Vagina (tissue), 2 donors: ENCODE measurements at regions not wholly inside any gene's neighbourhood (a gene's known extent, or its start where the extent isn't known, plus 50 kb on each side); places are given as distances from the start of the nearest gene placed in this dataset.

ENCODE experiments used
- DNase-seq, 2 donors: peaks; one replicate each; pipeline ENCODE4 v3.0.0-alpha.2; 2017; ENCODE audit errors: extremely low spot score in 2 of 2
- H3K27ac ChIP-seq: fragments of 200-600 bp; sonication (generic); one replicate; pipeline ENCODE4 v1.5.1; 2019
- H3K27me3 ChIP-seq: fragments of 200-600 bp; sonication (generic); one replicate; pipeline ENCODE4 v1.5.1; 2019
- H3K36me3 ChIP-seq, 2 donors: fragments of 200-600 bp; sonication (generic); one replicate each; pipeline ENCODE4 v1.5.1; 2017 to 2019
- H3K4me1 ChIP-seq: fragments of 200-600 bp; sonication (generic); one replicate; pipeline ENCODE4 v1.5.1; 2019
- H3K4me3 ChIP-seq, 2 donors: fragments of 200-600 bp; sonication (generic); 1 replicate in 1 of 2; 2 replicates in 1 of 2; pipeline ENCODE4 v1.5.1; 2016 to 2019
- H3K9me3 ChIP-seq: fragments of 200-600 bp; sonication (generic); one replicate; pipeline ENCODE4 v1.5.1; 2019
- POLR2A ChIP-seq, 2 donors: fragments of 450-650 bp; IDR thresholded peaks; one replicate each; pipeline ENCODE4 v1.6.1; 2017; ENCODE audit warnings: antibody characterized with exemption in 2 of 2, mild to moderate bottlenecking in 2 of 2, moderate library complexity in 2 of 2
- POLR2AphosphoS5 ChIP-seq, 2 donors: sonication (generic); formaldehyde crosslinking; IDR thresholded peaks; one replicate each; pipeline ENCODE4 v1.9.0; 2017; ENCODE audit warnings: antibody characterized with exemption in 2 of 2, mild to moderate bottlenecking in 2 of 2, low read depth in 1 of 2; ENCODE audit not compliant: insufficient read depth in 1 of 2
- intact Hi-C: fragments of 100-400 bp; cut with DNase I; formaldehyde crosslinking; loops from one replicate; pipeline ENCODE4 v1.15.1; 2023
- TF ChIP-seq, protein P1 (sequence below), 3 experiments: fragments of 450-650 bp in 2 of 3; fragments of 200-600 bp in 1 of 3; sonication (generic) in 1 of 3; IDR thresholded peaks; one replicate each; pipeline ENCODE4 v1.5.1; 2017 to 2019; ENCODE audit warnings: antibody characterized with exemption in 3 of 3, mild to moderate bottlenecking in 2 of 3, moderate library complexity in 2 of 3

- DNase-seq = no peak
- Histone ChIP-seq H3K27me3 (no peaks in the 10 kb centered on the region), H3K36me3 (no peaks in the 10 kb centered on the region), H3K4me1 (peaks cover 17% of the 10 kb centered on the region), H3K4me3 (no peak overlapping the region), H3K27ac (no peak overlapping the region), H3K9me3 (no peaks in the 10 kb centered on the region)
- intact Hi-C loops = no loop called here
- TF ChIP-seq POLR2A (IDR thresholded peaks at IDR 0.05) (no peak), POLR2AphosphoS5 (IDR thresholded peaks at IDR 0.05; ENCODE audit: insufficient read depth in 1 of 2, low read depth in 1 of 2) (no peak)
- TF ChIP-seq, protein P1, sequence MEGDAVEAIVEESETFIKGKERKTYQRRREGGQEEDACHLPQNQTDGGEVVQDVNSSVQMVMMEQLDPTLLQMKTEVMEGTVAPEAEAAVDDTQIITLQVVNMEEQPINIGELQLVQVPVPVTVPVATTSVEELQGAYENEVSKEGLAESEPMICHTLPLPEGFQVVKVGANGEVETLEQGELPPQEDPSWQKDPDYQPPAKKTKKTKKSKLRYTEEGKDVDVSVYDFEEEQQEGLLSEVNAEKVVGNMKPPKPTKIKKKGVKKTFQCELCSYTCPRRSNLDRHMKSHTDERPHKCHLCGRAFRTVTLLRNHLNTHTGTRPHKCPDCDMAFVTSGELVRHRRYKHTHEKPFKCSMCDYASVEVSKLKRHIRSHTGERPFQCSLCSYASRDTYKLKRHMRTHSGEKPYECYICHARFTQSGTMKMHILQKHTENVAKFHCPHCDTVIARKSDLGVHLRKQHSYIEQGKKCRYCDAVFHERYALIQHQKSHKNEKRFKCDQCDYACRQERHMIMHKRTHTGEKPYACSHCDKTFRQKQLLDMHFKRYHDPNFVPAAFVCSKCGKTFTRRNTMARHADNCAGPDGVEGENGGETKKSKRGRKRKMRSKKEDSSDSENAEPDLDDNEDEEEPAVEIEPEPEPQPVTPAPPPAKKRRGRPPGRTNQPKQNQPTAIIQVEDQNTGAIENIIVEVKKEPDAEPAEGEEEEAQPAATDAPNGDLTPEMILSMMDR (IDR thresholded peaks at IDR 0.05) = no peak
Measured at GRCh38 chr4:55181010-55182005, 55.9 kb upstream of the KDR start.

GRCh38 chr4:55183926-55184599 lies 58.7 kb upstream of the KDR start:
- intact Hi-C loops = no loop called here
- Histone ChIP-seq H3K27ac (no peak overlapping the region), H3K4me3 (no peak overlapping the region), H3K27me3 (no peaks in the 10 kb centered on the region), H3K9me3 (no peaks in the 10 kb centered on the region), H3K36me3 (no peaks in the 10 kb centered on the region), H3K4me1 (peaks cover 17% of the 10 kb centered on the region)
- TF ChIP-seq, protein P1 (IDR thresholded peaks at IDR 0.05) = no peak
- no peak for TF ChIP-seq POLR2A (IDR thresholded peaks at IDR 0.05)
- TF ChIP-seq POLR2AphosphoS5 (IDR thresholded peaks at IDR 0.05; ENCODE audit: insufficient read depth in 1 of 2, low read depth in 1 of 2) = no peak
- DNase-seq = no peak

GRCh38 chr4:55184600-55185523 lies 59.5 kb upstream of the KDR start:
- H3K36me3 ChIP-seq = no peaks in the 10 kb centered on the region
- H3K4me1 ChIP-seq = peaks cover 17% of the 10 kb centered on the region
- H3K27ac ChIP-seq = no peak overlapping the region
- no peaks in the 10 kb centered on the region for H3K9me3 ChIP-seq
- TF ChIP-seq POLR2AphosphoS5 (IDR thresholded peaks at IDR 0.05; ENCODE audit: insufficient read depth in 1 of 2, low read depth in 1 of 2) (no peak), POLR2A (IDR thresholded peaks at IDR 0.05) (no peak)
- TF ChIP-seq, protein P1 (IDR thresholded peaks at IDR 0.05) = no peak
- intact Hi-C loops = no loop called here
- H3K27me3 ChIP-seq = no peaks in the 10 kb centered on the region
- no peak overlapping the region for H3K4me3 ChIP-seq
- DNase-seq = no peak

DNA sequence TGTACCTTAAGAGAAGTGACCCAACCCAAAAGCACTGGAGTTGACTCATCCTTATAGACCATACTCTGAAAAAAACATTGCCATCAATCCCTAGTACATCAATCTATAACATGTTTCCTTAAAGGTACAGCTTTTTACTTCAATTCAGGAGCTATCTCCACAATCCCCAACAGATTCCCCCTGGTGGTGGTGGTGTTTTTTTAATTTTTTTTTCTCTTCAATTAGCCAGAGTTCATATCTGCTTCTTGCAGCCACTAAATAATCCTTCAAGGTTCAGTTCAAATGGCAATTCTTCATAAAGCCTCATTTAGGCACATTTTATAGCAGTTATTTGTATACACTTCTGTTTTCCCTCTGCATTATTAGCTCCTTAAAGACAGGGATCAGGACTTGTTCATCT lies 60.7 kb upstream of the KDR start:
- Histone ChIP-seq H3K27me3 (no peaks in the 10 kb centered on the region), H3K4me1 (peaks cover 17% of the 10 kb centered on the region), H3K4me3 (no peak overlapping the region), H3K36me3 (no peaks in the 10 kb centered on the region), H3K9me3 (no peaks in the 10 kb centered on the region), H3K27ac (no peak overlapping the region)
- intact Hi-C loops = no loop called here
- no peak for DNase-seq
- TF ChIP-seq POLR2A (IDR thresholded peaks at IDR 0.05) (no peak), POLR2AphosphoS5 (IDR thresholded peaks at IDR 0.05; ENCODE audit: insufficient read depth in 1 of 2, low read depth in 1 of 2) (no peak)
- TF ChIP-seq, protein P1 (IDR thresholded peaks at IDR 0.05) = no peak
